H1 (cell line): ENCODE measurements at regions not wholly inside any gene's neighbourhood (a gene's known extent, or its start where the extent isn't known, plus 50 kb on each side); places are given as distances from the start of the nearest gene placed in this dataset.

Experiments used
- CTCF ChIA-PET: fragments of 300-600 bp; sonication (Branson Sonifier 250); formaldehyde crosslinking; loops from one replicate; lab custom pipeline; 2021; ENCODE audit not compliant: partially characterized antibody; lab: Charles Lee
- POLR2A ChIA-PET: fragments of 300-600 bp; sonication (Branson Sonifier 250); formaldehyde crosslinking; loops from one replicate; lab custom pipeline; 2021; ENCODE audit warnings: inconsistent platforms; ENCODE audit not compliant: partially characterized antibody; lab: Charles Lee
- DNase-seq, 2 experiments: peaks; one replicate each; pipeline versions ENCODE4 v3.0.0 to v3.0.0-alpha.2; 2010 to 2022; ENCODE audit warnings: low spot score in 2 of 2, low read depth in 1 of 2, mixed read lengths in 1 of 2
- FAIRE-seq: peaks from 2 replicates; lab custom pipeline; 2011; peaks lifted over from hg19 to GRCh38; lab: Jason Lieb, UNC
- H2AFZ ChIP-seq: 2 replicates; pipeline ENCODE4 v1.8.1; 2012; ENCODE audit warnings: low read length, inconsistent platforms
- H2AK5ac ChIP-seq: 2 replicates; pipeline ENCODE4 v1.6.1; 2013; ENCODE audit warnings: low read depth, low read length
- H2BK120ac ChIP-seq: replicated peaks from 2 replicates; pipeline ENCODE3; 2013; ENCODE audit warnings: low read depth, low read length, inconsistent platforms
- H2BK12ac ChIP-seq: 2 replicates; pipeline ENCODE4 v1.6.1; 2013; ENCODE audit warnings: low read depth, low read length
- H2BK15ac ChIP-seq: 2 replicates; pipeline ENCODE4 v1.6.1; 2013; ENCODE audit warnings: low read length
- H2BK20ac ChIP-seq: 2 replicates; pipeline ENCODE4 v1.6.1; 2013; ENCODE audit warnings: low read length
- H2BK5ac ChIP-seq: 2 replicates; pipeline ENCODE4 v1.6.1; 2013; ENCODE audit warnings: low read depth, low read length
- H3K14ac ChIP-seq: 2 replicates; pipeline ENCODE4 v1.6.1; 2013; ENCODE audit warnings: inconsistent platforms; ENCODE audit not compliant: insufficient read length
- H3K18ac ChIP-seq: 2 replicates; pipeline ENCODE4 v1.6.1; 2013; ENCODE audit warnings: low read length; ENCODE audit errors: extremely low read depth
- H3K23ac ChIP-seq: 2 replicates; pipeline ENCODE4 v1.6.1; 2013; ENCODE audit warnings: inconsistent platforms; ENCODE audit not compliant: insufficient read length
- H3K23me2 ChIP-seq: 2 replicates; pipeline ENCODE4 v1.6.1; 2013; ENCODE audit warnings: low read depth, low read length
- H3K27ac ChIP-seq: 2 replicates; pipeline ENCODE4 v1.6.1; 2011; ENCODE audit warnings: low read depth, low read length, inconsistent platforms
- H3K27me3 ChIP-seq, 4 experiments: replicated peaks in 1 of 4; 1 replicate in 1 of 4; 2 replicates in 3 of 4; pipeline versions ENCODE4 v1.6.1 to v1.8.1; 2011 to 2013; ENCODE audit warnings: low read length in 3 of 4, mild to moderate bottlenecking in 3 of 4, inconsistent platforms in 2 of 4, mixed read lengths in 2 of 4, moderate library complexity in 1 of 4; ENCODE audit not compliant: control insufficient read depth in 3 of 4, insufficient read depth in 3 of 4; ENCODE audit errors: extremely low read depth in 1 of 4
- H3K36me3 ChIP-seq, 4 experiments: 2 replicates each; pipeline versions ENCODE4 v1.6.1 to v1.8.1; 2011 to 2013; ENCODE audit warnings: mild to moderate bottlenecking in 4 of 4, low read length in 3 of 4, moderate library complexity in 2 of 4, control low read depth in 1 of 4, inconsistent platforms in 1 of 4; ENCODE audit not compliant: insufficient read depth in 4 of 4, control insufficient read depth in 2 of 4
- H3K4ac ChIP-seq: replicated peaks from 2 replicates; pipeline ENCODE3; 2013; ENCODE audit warnings: low read length, low read depth, mixed read lengths, inconsistent platforms; ENCODE audit not compliant: insufficient read length
- H3K4me1 ChIP-seq, 4 experiments: replicated peaks in 1 of 4; 1 replicate in 1 of 4; 2 replicates in 3 of 4; pipeline versions ENCODE4 v1.6.1 to v1.8.1; 2011 to 2013; ENCODE audit warnings: low read length in 3 of 4, inconsistent platforms in 2 of 4, mixed read lengths in 1 of 4; ENCODE audit not compliant: insufficient read depth in 4 of 4, control insufficient read depth in 3 of 4
- H3K4me2 ChIP-seq, 2 experiments: 2 replicates each; pipeline versions ENCODE4 v1.6.1 to v1.8.1; 2011 to 2013; ENCODE audit warnings: low read depth in 2 of 2, low read length in 2 of 2, control low read depth in 1 of 2, inconsistent platforms in 1 of 2, mild to moderate bottlenecking in 1 of 2; ENCODE audit not compliant: insufficient read depth in 1 of 2
- H3K4me3 ChIP-seq, 4 experiments: fragments of 200-600, 300-600 bp in 1 of 4; sonication (generic), shearing (Covaris generic), sonication (Bioruptor Twin) in 1 of 4; 2 replicates each; pipeline versions ENCODE4 v1.5.1 to v1.8.1; 2011 to 2016; ENCODE audit warnings: low read length in 4 of 4, low read depth in 3 of 4, control low read depth in 2 of 4, inconsistent platforms in 2 of 4, mild to moderate bottlenecking in 2 of 4, mixed read lengths in 1 of 4, moderate library complexity in 1 of 4; ENCODE audit not compliant: insufficient read depth in 2 of 4; ENCODE audit errors: extremely low read depth in 1 of 4
- H3K56ac ChIP-seq: replicated peaks from 2 replicates; pipeline ENCODE3; 2013; ENCODE audit warnings: low read depth, mild to moderate bottlenecking, mixed read lengths, low read length, inconsistent platforms; ENCODE audit not compliant: insufficient read length
- H3K79me1 ChIP-seq: 2 replicates; pipeline ENCODE4 v1.6.1; 2013; ENCODE audit warnings: low read depth, low read length, control low read depth
- H3K79me2 ChIP-seq, 2 experiments: 2 replicates each; pipeline versions ENCODE4 v1.6.1 to v1.8.1; 2012 to 2013; ENCODE audit warnings: low read length in 2 of 2, mild to moderate bottlenecking in 2 of 2, inconsistent platforms in 1 of 2; ENCODE audit not compliant: insufficient read depth in 2 of 2, control insufficient read depth in 1 of 2
- H3K9ac ChIP-seq, 4 experiments: replicated peaks in 1 of 4; 1 replicate in 1 of 4; 2 replicates in 3 of 4; pipeline versions ENCODE4 v1.6.1 to v1.8.1; 2011 to 2013; ENCODE audit warnings: low read depth in 3 of 4, low read length in 3 of 4, control low read depth in 2 of 4, mild to moderate bottlenecking in 2 of 4, moderate library complexity in 2 of 4, inconsistent platforms in 1 of 4; ENCODE audit errors: extremely low read depth in 1 of 4
- H3K9me3 ChIP-seq, 2 experiments: 2 replicates each; pipeline versions ENCODE4 v1.6.1 to v1.8.1; 2012 to 2013; ENCODE audit warnings: mild to moderate bottlenecking in 2 of 2, moderate library complexity in 2 of 2, control low read depth in 1 of 2, inconsistent platforms in 1 of 2, low read depth in 1 of 2, low read length in 1 of 2, mixed read lengths in 1 of 2; ENCODE audit not compliant: insufficient read depth in 2 of 2
- H4K20me1 ChIP-seq, 2 experiments: replicated peaks in 1 of 2; 2 replicates each; pipeline versions ENCODE3 to v1.8.1; 2011 to 2013; ENCODE audit warnings: inconsistent platforms in 2 of 2, low read length in 2 of 2, mild to moderate bottlenecking in 1 of 2; ENCODE audit not compliant: insufficient read depth in 2 of 2, control insufficient read depth in 1 of 2
- H4K5ac ChIP-seq: 2 replicates; pipeline ENCODE4 v1.6.1; 2013; ENCODE audit warnings: low read length, low read depth, mixed read lengths, inconsistent platforms; ENCODE audit not compliant: insufficient read length
- H4K8ac ChIP-seq: 2 replicates; pipeline ENCODE4 v1.8.0; 2013; ENCODE audit warnings: mild to moderate bottlenecking, moderate library complexity, low read length, inconsistent platforms; ENCODE audit not compliant: insufficient read depth; ENCODE audit errors: extremely low read depth
- H4K91ac ChIP-seq: replicated peaks from 2 replicates; pipeline ENCODE3; 2013; ENCODE audit warnings: low read length, mixed read lengths, inconsistent platforms; ENCODE audit not compliant: insufficient read length
- WGBS, 2 experiments: shearing (Covaris generic) in 1 of 2; methylation state at CpG; one replicate each; pipeline versions ENCODE4 v1.1.6 to v1.1.7; 2013 to 2015; ENCODE audit warnings: low lambda C conversion rate in 2 of 2, mixed read lengths in 2 of 2, inconsistent platforms in 1 of 2, low coverage in 1 of 2, missing lambda C conversion rate in 1 of 2; ENCODE audit not compliant: insufficient replicate concordance in 2 of 2, insufficient coverage in 1 of 2, insufficient read length in 1 of 2; ENCODE audit errors: extremely low coverage in 1 of 2, missing lambda C conversion rate in 1 of 2; 5-methylcytosine and 5-hydroxymethylcytosine counted together

GRCh38 chr14:26835979-26836570 lies 238.2 kb upstream of the NOVA1 start:
- H2BK20ac ChIP-seq, result no peak overlapping the region
- H3K18ac ChIP-seq, result no peak overlapping the region
- FAIRE-seq, result no peak
- H4K20me1 ChIP-seq, result no peaks in the 10 kb centered on the region
- no peak overlapping the region for H4K91ac ChIP-seq
- H3K4me2 ChIP-seq, result no peak overlapping the region
- H3K4me1 ChIP-seq, result no peaks in the 10 kb centered on the region
- H2AFZ ChIP-seq, result no peak overlapping the region
- no peaks in the 10 kb centered on the region for H3K27me3 ChIP-seq
- no peak overlapping the region for H3K9ac ChIP-seq
- ChIA-PET POLR2A (no interaction called here), CTCF (no interaction called here)
- H2BK12ac ChIP-seq, result no peak overlapping the region
- H3K27ac ChIP-seq, result no peak overlapping the region
- H4K8ac ChIP-seq, result no peak overlapping the region
- no peaks in the 10 kb centered on the region for H3K36me3 ChIP-seq
- no peak overlapping the region for H2BK5ac ChIP-seq
- WGBS, 2 experiments, result 90% methylated on average over 4 of the region's 4 CpGs; no CpG with 5 or more reads in 1 of the 2 experiments
- no peaks in the 10 kb centered on the region for H3K9me3 ChIP-seq
- DNase-seq, result no peak
- no peak overlapping the region for H2AK5ac ChIP-seq
- no peak overlapping the region for H4K5ac ChIP-seq
- H3K14ac ChIP-seq, result no peak overlapping the region
- no peak overlapping the region for H3K23ac ChIP-seq
- H3K79me1 ChIP-seq, result no peaks in the 10 kb centered on the region
- H2BK15ac ChIP-seq, result no peak overlapping the region
- no peaks in the 10 kb centered on the region for H3K79me2 ChIP-seq
- H3K23me2 ChIP-seq, result no peaks in the 10 kb centered on the region
- no peak overlapping the region for H3K56ac ChIP-seq
- no peak overlapping the region for H3K4ac ChIP-seq
- H2BK120ac ChIP-seq, result no peak overlapping the region
- no peak overlapping the region for H3K4me3 ChIP-seq
